ENCODE measurements at regions not wholly inside any gene's neighbourhood (a gene's known extent, or its start where the extent isn't known, plus 50 kb on each side); places are given as distances from the start of the nearest gene placed in this dataset.

DNA sequence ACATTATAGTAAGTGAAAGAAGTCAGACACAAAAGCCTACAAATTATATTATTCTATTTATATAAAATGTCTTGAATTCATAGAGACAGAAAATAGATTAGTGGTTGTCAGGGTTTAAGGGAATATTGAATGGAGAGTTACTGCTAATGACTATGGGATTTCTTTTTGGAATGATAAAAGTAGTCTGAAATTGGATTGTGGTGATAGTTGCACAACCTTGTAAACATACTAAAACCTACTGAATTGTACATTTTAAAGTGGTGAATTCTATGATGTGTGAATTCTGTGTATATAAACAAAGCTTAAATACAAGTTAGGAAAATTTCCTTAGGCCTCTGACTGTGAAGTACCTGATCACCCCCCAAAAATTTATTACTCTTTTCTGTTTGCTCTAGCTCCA lies 343.1 kb downstream of the TFAP2B start:
- ChIA-PET POLR2A (no interaction called here), CTCF (no interaction called here)
- Histone ChIP-seq H3K36me3 (ENCODE audit: control insufficient read depth, insufficient read depth, low read length) (no peaks in the 10 kb centered on the region), H3K27me3 (ENCODE audit: control insufficient read depth, insufficient read depth, low read length) (no peaks in the 10 kb centered on the region), H3K4me3 (ENCODE audit: low read depth, low read length) (no peak overlapping the region)
- TF ChIP-seq, protein P1, sequence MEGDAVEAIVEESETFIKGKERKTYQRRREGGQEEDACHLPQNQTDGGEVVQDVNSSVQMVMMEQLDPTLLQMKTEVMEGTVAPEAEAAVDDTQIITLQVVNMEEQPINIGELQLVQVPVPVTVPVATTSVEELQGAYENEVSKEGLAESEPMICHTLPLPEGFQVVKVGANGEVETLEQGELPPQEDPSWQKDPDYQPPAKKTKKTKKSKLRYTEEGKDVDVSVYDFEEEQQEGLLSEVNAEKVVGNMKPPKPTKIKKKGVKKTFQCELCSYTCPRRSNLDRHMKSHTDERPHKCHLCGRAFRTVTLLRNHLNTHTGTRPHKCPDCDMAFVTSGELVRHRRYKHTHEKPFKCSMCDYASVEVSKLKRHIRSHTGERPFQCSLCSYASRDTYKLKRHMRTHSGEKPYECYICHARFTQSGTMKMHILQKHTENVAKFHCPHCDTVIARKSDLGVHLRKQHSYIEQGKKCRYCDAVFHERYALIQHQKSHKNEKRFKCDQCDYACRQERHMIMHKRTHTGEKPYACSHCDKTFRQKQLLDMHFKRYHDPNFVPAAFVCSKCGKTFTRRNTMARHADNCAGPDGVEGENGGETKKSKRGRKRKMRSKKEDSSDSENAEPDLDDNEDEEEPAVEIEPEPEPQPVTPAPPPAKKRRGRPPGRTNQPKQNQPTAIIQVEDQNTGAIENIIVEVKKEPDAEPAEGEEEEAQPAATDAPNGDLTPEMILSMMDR (IDR thresholded peaks at IDR 0.05; ENCODE audit: insufficient read depth, low read depth, low read length) = no peak
- no peak for DNase-seq (ENCODE audit: low read depth)

DNA sequence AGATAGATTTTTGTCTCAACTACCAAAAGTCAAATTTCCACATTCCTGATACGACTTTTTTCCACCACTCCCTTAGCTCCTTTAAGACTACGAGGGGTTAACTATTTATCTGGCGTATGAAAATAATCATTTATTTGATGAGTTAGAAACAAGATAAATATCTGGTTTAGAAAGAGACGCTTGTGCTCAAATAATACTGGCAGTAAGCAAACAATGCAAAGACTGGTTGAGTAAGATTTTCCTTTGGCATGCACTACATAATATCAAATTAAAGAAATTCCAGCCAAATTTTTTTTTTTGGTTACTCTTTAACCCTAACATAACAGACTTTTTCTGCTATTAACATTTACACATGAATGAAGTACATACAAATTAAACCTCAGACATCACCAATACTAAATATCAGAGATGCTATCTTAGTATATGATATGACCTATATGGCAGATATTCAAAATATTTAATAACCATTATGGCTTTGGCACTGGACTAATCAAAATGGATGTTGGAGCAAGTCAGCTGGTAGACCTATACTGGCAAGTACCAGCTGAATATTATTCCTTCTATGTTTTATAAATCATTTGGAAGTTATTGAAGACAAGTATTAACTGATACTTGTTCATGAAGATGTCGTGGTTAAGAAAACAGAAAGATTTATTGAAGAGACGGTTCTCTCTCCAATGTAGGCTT lies 345.3 kb downstream of the TFAP2B start:
- CTCF ChIA-PET = no interaction called here

DNA sequence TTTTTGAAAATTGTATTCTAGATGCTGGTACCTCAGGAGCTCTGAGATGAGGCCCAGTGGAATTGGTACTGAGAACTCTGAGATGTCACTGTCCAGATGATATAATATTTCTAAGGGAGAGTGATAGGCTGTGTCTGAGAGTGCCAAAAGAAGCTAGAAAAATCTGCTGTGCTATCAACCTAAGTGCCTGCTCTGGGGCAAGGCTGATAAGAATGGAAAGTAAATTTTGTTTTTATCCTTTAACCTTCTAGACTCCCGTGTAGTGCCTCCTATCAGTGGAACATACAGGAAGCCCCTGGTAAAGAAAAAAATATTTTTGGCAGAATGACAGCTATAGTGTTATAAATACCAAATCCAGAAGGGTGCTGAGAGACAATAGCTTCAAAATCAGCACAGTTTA lies 348.2 kb downstream of the TFAP2B start:
- no peak for DNase-seq (ENCODE audit: low read depth)
- TF ChIP-seq, protein P1 (IDR thresholded peaks at IDR 0.05; ENCODE audit: insufficient read depth, low read depth, low read length) = no peak
- H3K36me3 ChIP-seq (ENCODE audit: control insufficient read depth, insufficient read depth, low read length) = no peaks in the 10 kb centered on the region
- ChIA-PET POLR2A (no interaction called here), CTCF (no interaction called here)
- H3K27me3 ChIP-seq (ENCODE audit: control insufficient read depth, insufficient read depth, low read length) = no peaks in the 10 kb centered on the region
- no peak overlapping the region for H3K4me3 ChIP-seq (ENCODE audit: low read depth, low read length)

More for the DNA sequence above, 345.3 kb downstream of the TFAP2B start:
- no peak for DNase-seq (ENCODE audit: low read depth)
- TF ChIP-seq, protein P1 (IDR thresholded peaks at IDR 0.05; ENCODE audit: insufficient read depth, low read depth, low read length) = no peak
- no peak overlapping the region for H3K4me3 ChIP-seq (ENCODE audit: low read depth, low read length)
- POLR2A ChIA-PET = no interaction called here
- no peaks in the 10 kb centered on the region for H3K36me3 ChIP-seq (ENCODE audit: control insufficient read depth, insufficient read depth, low read length)
- H3K27me3 ChIP-seq (ENCODE audit: control insufficient read depth, insufficient read depth, low read length) = no peaks in the 10 kb centered on the region

DNA sequence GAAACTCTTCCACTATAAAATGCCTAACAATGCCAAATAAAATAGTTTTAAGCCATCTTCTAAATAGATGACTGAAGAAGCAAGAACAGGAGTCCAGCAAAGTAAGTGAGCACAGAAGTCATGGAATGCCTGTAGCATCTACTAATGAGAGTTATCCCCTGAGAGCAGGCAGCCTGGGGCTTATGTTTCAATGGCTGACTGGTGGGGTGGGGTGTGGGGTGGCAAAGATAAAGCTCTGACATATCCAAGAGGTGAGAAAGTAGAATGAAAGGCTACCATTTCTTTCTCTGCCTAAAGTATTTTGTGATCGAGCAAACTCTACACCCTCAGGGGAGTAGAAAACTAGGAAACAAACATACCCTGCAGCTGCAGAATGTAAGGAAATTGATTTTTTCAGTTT lies 348.8 kb downstream of the TFAP2B start:
- Histone ChIP-seq H3K27me3 (ENCODE audit: control insufficient read depth, insufficient read depth, low read length) (no peaks in the 10 kb centered on the region), H3K4me3 (ENCODE audit: low read depth, low read length) (no peak overlapping the region), H3K36me3 (ENCODE audit: control insufficient read depth, insufficient read depth, low read length) (no peaks in the 10 kb centered on the region)
- TF ChIP-seq, protein P1 (IDR thresholded peaks at IDR 0.05; ENCODE audit: insufficient read depth, low read depth, low read length) = no peak
- ChIA-PET CTCF (interaction anchor here (0.9 kb wide), 1 partner anchor 19 kb away, joined by 3 read pairs; no protein-coding TSS in a partner anchor), POLR2A (no interaction called here)
- no peak for DNase-seq (ENCODE audit: low read depth)

DNA sequence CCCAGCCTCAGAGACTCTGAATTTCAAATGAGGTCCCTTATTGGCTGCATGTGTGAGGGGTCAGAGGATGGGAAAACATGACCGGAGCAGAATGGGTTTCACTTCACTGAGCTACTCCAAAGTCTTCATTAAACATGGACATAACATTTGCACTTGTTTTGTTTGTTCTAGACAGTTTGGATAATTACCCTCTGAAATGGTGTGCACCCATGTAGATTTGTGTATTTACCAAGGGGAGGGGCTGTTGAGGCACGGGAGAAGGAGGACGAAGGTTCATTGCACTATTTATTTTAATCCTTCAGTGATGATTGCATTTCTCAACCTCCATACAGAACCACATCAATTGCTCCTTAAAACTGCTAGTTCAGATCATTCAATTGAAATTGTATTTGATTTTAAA lies 364.2 kb downstream of the TFAP2B start:
- CTCF ChIA-PET = no interaction called here
- TF ChIP-seq, protein P1 (IDR thresholded peaks at IDR 0.05; ENCODE audit: insufficient read depth, low read depth, low read length) = no peak
- DNase-seq (ENCODE audit: low read depth) = no peak
- POLR2A ChIA-PET = no interaction called here
- Histone ChIP-seq H3K27me3 (ENCODE audit: control insufficient read depth, insufficient read depth, low read length) (no peaks in the 10 kb centered on the region), H3K36me3 (ENCODE audit: control insufficient read depth, insufficient read depth, low read length) (no peaks in the 10 kb centered on the region), H3K4me3 (ENCODE audit: low read depth, low read length) (no peak overlapping the region)

Measured in BJ (cell line).